ENCODE measurements at regions not wholly inside any gene's neighbourhood (a gene's known extent, or its start where the extent isn't known, plus 50 kb on each side); places are given as distances from the start of the nearest gene placed in this dataset.

GRCh38 chr9:84151236-84151635, 170.6 kb downstream of the RMI1 start:
- TF ChIP-seq CTCF (IDR thresholded peaks at IDR 0.05) (no peak), E2F5 (CRISPR knock-in tag; IDR thresholded peaks at IDR 0.05) (no peak), CREB1 (CRISPR knock-in tag; IDR thresholded peaks at IDR 0.05) (no peak), KAT7 (CRISPR knock-in tag; IDR thresholded peaks at IDR 0.05; ENCODE audit: borderline replicate concordance) (no peak), ESRRA (CRISPR knock-in tag; IDR thresholded peaks at IDR 0.05; ENCODE audit: borderline replicate concordance) (no peak), ZSCAN18 (CRISPR knock-in tag; IDR thresholded peaks at IDR 0.05) (no peak), TEAD1 (CRISPR knock-in tag; IDR thresholded peaks at IDR 0.05) (no peak), CBFB (CRISPR knock-in tag; IDR thresholded peaks at IDR 0.05; ENCODE audit: low read depth) (no peak), SP1 (CRISPR knock-in tag; conservative IDR thresholded peaks at IDR 0.05) (no peak), ZNF263 (CRISPR knock-in tag; IDR thresholded peaks at IDR 0.05; ENCODE audit: low read depth) (no peak), ATF2 (CRISPR knock-in tag; IDR thresholded peaks at IDR 0.05; ENCODE audit: borderline replicate concordance, low read depth) (no peak), JUN (CRISPR knock-in tag; IDR thresholded peaks at IDR 0.05) (no peak)
